Nephron progenitor cell (in vitro differentiated cells): ENCODE measurements at regions not wholly inside any gene's neighbourhood (a gene's known extent, or its start where the extent isn't known, plus 50 kb on each side); places are given as distances from the start of the nearest gene placed in this dataset.

ENCODE experiments used
- DNase-seq: peaks from one replicate; pipeline ENCODE4 v3.0.0; 2021
- H3K27ac Mint-ChIP-seq: 2 replicates; pipeline ENCODE4 v1.8.0; 2021; ENCODE audit warnings: mild to moderate bottlenecking, moderate library complexity, mixed read lengths
- H3K27me3 Mint-ChIP-seq: 2 replicates; pipeline ENCODE4 v1.8.0; 2021; ENCODE audit warnings: mild to moderate bottlenecking, low read depth, mixed read lengths; ENCODE audit not compliant: poor library complexity
- H3K36me3 Mint-ChIP-seq: 2 replicates; pipeline ENCODE4 v1.8.0; 2021; ENCODE audit warnings: low read depth, mixed read lengths
- H3K4me1 Mint-ChIP-seq: 2 replicates; pipeline ENCODE4 v1.8.0; 2021; ENCODE audit warnings: mixed read lengths
- H3K4me3 Mint-ChIP-seq: 2 replicates; pipeline ENCODE4 v1.8.0; 2021; ENCODE audit warnings: mild to moderate bottlenecking, moderate library complexity, mixed read lengths
- H3K9me3 Mint-ChIP-seq: 2 replicates; pipeline ENCODE4 v1.8.0; 2021; ENCODE audit warnings: mild to moderate bottlenecking, moderate library complexity, mixed read lengths
- TF ChIP-seq, protein P1 (sequence below): fragments of 200-600 bp; sonication (generic); IDR thresholded peaks from 2 replicates; pipeline ENCODE4 v1.5.0; 2021; ENCODE audit warnings: antibody characterized with exemption

DNA sequence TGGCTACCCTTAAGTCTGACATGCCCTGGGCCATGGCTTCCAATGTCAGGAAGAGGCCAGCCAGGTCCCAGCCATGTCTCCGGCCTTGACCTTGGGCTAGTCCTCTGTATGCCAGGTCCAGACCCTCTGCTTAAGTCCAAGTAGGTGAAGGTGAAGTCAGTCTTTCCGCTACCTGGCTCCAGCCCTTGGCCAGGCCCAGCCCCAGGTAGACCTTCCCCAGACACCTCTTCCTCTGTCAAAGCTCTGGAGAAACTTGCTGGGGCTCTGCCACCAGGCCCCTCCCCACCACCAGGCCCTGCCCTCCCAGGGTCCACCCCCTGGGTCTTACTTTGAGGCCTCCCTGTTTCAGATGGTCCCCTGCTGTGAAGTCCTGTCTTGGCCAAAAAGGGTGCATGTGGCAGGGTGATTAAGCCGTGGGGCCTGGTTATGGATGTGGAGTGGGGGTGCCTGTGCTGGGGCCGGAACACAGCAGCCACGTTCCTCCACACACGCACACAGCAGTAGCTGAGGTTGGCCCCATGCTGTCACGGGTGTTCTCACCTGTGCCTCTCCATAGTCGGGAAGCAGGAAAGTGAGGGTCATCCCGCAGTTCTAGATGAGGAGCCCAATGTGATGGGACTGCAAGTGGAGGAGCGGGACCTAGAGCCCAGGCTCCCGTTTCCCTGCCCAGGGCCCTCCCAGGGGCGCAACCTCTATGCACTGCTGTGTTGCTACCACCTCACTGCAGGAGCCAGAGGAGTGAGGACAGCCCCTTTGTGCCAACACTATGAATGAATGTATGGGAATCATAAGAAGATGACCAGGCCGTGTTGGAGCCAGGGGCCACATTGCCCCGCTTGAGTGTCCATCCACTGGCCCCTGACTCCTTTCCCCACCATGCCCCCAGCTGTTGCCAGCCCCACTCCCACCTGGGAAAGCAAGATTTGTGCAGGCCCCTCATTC, 72.2 kb downstream of the LINC01488 start:
- no peak for DNase-seq
- Mint-ChIP-seq H3K36me3 (no peaks in the 10 kb centered on the region), H3K27ac (no peak overlapping the region), H3K9me3 (peaks cover 28% of the 10 kb centered on the region), H3K4me3 (no peak overlapping the region), H3K27me3 (no peaks in the 10 kb centered on the region), H3K4me1 (peaks cover 7% of the 10 kb centered on the region)
- TF ChIP-seq, protein P1, sequence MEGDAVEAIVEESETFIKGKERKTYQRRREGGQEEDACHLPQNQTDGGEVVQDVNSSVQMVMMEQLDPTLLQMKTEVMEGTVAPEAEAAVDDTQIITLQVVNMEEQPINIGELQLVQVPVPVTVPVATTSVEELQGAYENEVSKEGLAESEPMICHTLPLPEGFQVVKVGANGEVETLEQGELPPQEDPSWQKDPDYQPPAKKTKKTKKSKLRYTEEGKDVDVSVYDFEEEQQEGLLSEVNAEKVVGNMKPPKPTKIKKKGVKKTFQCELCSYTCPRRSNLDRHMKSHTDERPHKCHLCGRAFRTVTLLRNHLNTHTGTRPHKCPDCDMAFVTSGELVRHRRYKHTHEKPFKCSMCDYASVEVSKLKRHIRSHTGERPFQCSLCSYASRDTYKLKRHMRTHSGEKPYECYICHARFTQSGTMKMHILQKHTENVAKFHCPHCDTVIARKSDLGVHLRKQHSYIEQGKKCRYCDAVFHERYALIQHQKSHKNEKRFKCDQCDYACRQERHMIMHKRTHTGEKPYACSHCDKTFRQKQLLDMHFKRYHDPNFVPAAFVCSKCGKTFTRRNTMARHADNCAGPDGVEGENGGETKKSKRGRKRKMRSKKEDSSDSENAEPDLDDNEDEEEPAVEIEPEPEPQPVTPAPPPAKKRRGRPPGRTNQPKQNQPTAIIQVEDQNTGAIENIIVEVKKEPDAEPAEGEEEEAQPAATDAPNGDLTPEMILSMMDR: no peak

- no peak for DNase-seq
- H3K4me3 Mint-ChIP-seq: no peak overlapping the region
- H3K36me3 Mint-ChIP-seq: no peaks in the 10 kb centered on the region
- TF ChIP-seq, protein P1: no peak
- peaks cover 7% of the 10 kb centered on the region for H3K4me1 Mint-ChIP-seq
- H3K27ac Mint-ChIP-seq: peak overlapping the region; percentile 54
- no peaks in the 10 kb centered on the region for H3K27me3 Mint-ChIP-seq
- H3K9me3 Mint-ChIP-seq: peaks cover 17% of the 10 kb centered on the region
These were observed 73.4 kb downstream of the LINC01488 start for GRCh38 chr11:69554849-69555248.

GRCh38 chr11:69557266-69557665, 75.8 kb downstream of the LINC01488 start:
- no peak for DNase-seq
- no peak overlapping the region for H3K4me3 Mint-ChIP-seq

DNA sequence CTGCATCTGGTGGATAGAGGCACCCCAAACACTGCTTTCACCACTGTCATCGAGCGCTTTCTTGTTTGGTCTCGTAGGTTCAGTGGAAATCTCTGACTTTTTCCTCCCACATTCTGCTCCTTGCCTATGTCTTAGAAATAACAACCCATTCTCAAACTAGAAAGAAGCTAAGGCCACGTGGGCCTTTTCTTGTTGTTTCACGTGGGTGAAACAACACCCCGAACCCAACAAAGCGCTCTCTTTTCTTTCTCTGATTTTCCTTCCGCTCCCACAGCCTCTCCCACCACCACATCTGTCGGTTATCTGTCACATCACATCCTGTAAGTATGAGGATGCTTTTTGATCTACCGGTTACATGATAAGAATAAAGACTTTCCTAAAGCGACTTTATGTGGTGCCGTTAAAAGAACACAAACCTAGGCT, 77.1 kb downstream of the LINC01488 start:
- H3K27ac Mint-ChIP-seq: no peak overlapping the region
- no peak for DNase-seq
- H3K27me3 Mint-ChIP-seq: no peaks in the 10 kb centered on the region
- H3K36me3 Mint-ChIP-seq: no peaks in the 10 kb centered on the region
- H3K4me3 Mint-ChIP-seq: no peak overlapping the region
- peaks cover 7% of the 10 kb centered on the region for H3K4me1 Mint-ChIP-seq
- TF ChIP-seq, protein P1: no peak
- peaks cover 15% of the 10 kb centered on the region for H3K9me3 Mint-ChIP-seq

More at GRCh38 chr11:69557266-69557665, 75.8 kb downstream of the LINC01488 start:
- peaks cover 14% of the 10 kb centered on the region for H3K9me3 Mint-ChIP-seq
- no peaks in the 10 kb centered on the region for H3K36me3 Mint-ChIP-seq
- peaks cover 7% of the 10 kb centered on the region for H3K4me1 Mint-ChIP-seq
- TF ChIP-seq, protein P1: no peak
- no peaks in the 10 kb centered on the region for H3K27me3 Mint-ChIP-seq
- no peak overlapping the region for H3K27ac Mint-ChIP-seq

DNA sequence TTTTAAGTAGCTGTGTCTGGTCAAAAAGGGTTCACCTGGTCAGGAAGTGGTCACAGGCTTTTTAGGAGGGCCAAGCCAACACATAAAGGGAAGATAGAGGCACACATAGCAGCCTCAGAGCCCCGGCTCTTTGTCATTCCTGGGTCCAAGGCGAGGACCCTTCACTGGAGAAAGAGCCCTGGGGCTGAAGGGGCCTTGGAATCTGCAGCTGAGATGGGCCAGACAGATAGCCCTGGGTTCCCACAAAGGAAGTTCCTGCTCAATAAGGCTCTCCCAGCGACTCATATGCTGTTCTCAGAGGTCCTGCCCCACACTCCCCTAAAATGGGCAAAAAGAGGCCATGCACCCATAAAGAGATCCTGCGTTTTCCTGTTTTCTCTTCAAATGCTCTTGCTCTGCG, 77.7 kb downstream of the LINC01488 start:
- TF ChIP-seq, protein P1: no peak
- DNase-seq: no peak
- no peak overlapping the region for H3K27ac Mint-ChIP-seq

More for the DNA sequence above, 77.7 kb downstream of the LINC01488 start:
- Mint-ChIP-seq H3K4me1 (peaks cover 7% of the 10 kb centered on the region), H3K4me3 (no peak overlapping the region), H3K9me3 (peaks cover 15% of the 10 kb centered on the region), H3K36me3 (no peaks in the 10 kb centered on the region), H3K27me3 (peaks cover under 1% of the 10 kb centered on the region)
